Loucy (cell line): ENCODE measurements at regions not wholly inside any gene's neighbourhood (a gene's known extent, or its start where the extent isn't known, plus 50 kb on each side); places are given as distances from the start of the nearest gene placed in this dataset.

Source experiments
- EZH2phosphoT487 ChIP-seq: fragments of 200-600 bp; IDR thresholded peaks from 2 replicates; pipeline ENCODE4 v1.6.1; 2018; ENCODE audit warnings: antibody characterized with exemption, mild to moderate bottlenecking, moderate library complexity, borderline replicate concordance
- TF ChIP-seq, protein P1 (sequence below): fragments of 200-600 bp; sonication (generic); conservative IDR thresholded peaks from 2 replicates; pipeline ENCODE4 v1.5.1; 2014; ENCODE audit warnings: mild to moderate bottlenecking, antibody characterized with exemption, low read length

DNA sequence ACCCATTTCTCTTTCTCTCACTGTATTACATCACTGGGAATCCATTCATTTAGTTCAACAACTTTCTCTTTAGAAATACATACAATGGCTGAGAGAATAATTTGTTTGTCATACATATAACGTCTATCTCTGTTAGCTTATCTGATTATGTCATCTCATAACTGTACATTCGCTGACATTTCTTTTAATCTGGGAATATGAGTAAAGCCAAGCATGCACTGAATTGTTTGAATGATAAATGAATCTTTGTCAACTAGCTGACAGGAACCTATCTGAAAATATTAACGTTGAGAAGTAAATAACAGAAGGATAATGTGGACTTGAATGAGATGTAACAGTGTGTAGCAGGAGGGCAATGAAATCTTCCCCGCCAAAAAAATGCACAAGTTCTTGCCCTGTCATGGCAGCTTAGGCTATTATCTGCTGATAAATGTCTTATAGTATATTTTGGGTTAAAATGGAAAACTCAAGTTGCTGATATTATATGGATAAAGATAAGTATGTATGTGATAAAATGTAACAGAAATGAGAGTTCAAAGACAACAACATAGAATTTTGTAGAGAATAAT, 581.2 kb upstream of the ADGRB3 start:
- TF ChIP-seq, protein P1, sequence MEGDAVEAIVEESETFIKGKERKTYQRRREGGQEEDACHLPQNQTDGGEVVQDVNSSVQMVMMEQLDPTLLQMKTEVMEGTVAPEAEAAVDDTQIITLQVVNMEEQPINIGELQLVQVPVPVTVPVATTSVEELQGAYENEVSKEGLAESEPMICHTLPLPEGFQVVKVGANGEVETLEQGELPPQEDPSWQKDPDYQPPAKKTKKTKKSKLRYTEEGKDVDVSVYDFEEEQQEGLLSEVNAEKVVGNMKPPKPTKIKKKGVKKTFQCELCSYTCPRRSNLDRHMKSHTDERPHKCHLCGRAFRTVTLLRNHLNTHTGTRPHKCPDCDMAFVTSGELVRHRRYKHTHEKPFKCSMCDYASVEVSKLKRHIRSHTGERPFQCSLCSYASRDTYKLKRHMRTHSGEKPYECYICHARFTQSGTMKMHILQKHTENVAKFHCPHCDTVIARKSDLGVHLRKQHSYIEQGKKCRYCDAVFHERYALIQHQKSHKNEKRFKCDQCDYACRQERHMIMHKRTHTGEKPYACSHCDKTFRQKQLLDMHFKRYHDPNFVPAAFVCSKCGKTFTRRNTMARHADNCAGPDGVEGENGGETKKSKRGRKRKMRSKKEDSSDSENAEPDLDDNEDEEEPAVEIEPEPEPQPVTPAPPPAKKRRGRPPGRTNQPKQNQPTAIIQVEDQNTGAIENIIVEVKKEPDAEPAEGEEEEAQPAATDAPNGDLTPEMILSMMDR: no peak
- TF ChIP-seq EZH2phosphoT487: no peak
